HUES48 (cell line): ENCODE measurements at regions not wholly inside any gene's neighbourhood (a gene's known extent, or its start where the extent isn't known, plus 50 kb on each side); places are given as distances from the start of the nearest gene placed in this dataset.
"Not testable (repeated sequence)": the region's sequence is repeated elsewhere in the genome, so short reads cannot be mapped to it uniquely, and the experiment has no call there.

Experiments used
- H3K27ac ChIP-seq: one replicate; pipeline ENCODE4 v1.7.0; 2013; ENCODE audit warnings: low read depth, low read length, inconsistent platforms
- H3K27me3 ChIP-seq: 2 replicates; pipeline ENCODE4 v1.6.1; 2013; ENCODE audit warnings: mild to moderate bottlenecking, low read length; ENCODE audit not compliant: control insufficient read depth, insufficient read depth
- H3K36me3 ChIP-seq: 2 replicates; pipeline ENCODE4 v1.6.1; 2013; ENCODE audit warnings: low read length; ENCODE audit not compliant: control insufficient read depth, insufficient read depth
- H3K4me1 ChIP-seq: 2 replicates; pipeline ENCODE4 v1.6.1; 2013; ENCODE audit warnings: mild to moderate bottlenecking, low read length; ENCODE audit not compliant: control insufficient read depth, insufficient read depth
- H3K4me3 ChIP-seq: 2 replicates; pipeline ENCODE4 v1.5.1; 2013; ENCODE audit warnings: mild to moderate bottlenecking, low read depth, low read length
- H3K9ac ChIP-seq: 2 replicates; pipeline ENCODE4 v1.6.1; 2013; ENCODE audit warnings: mild to moderate bottlenecking, low read depth, low read length, moderate library complexity
- H3K9me3 ChIP-seq: 2 replicates; pipeline ENCODE4 v1.6.1; 2013; ENCODE audit warnings: low read length; ENCODE audit not compliant: control insufficient read depth, insufficient read depth

- H3K36me3 ChIP-seq, H3K27ac ChIP-seq, H3K4me3 ChIP-seq, H3K9ac ChIP-seq, H3K27me3 ChIP-seq, H3K9me3 ChIP-seq, H3K4me1 ChIP-seq: not testable (repeated sequence)
Measured at GRCh38 chr3:144023543-144023942, 51.9 kb downstream of the DIPK2A start.

DNA sequence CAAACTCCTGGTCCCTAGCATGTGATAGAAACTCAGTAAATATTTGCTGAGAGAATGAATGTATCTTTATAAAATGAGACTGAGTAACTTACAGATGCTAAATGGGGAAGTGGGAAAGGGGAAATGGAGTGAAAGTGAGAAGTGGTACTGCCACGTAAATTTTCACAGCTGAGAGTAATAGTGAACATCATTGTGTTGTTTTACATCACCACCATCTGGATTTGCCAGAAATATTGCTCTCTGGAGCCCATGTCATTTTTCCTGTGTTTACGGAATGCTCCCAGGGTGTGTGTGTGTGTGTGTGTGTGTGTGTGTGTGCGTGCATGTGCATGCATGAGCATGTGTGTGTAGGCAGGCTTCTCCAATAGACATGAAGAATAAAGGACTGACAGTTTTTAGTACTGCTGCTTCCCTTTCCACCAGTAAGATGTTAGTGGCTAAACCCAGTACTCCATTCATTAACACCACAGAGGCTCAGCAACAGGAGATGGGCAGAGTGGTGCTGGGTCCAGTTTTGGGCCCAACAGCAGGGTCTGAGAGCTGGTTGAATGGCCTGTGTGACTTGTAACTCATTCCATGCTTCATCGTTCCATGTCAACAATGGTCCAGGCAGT, 57.3 kb downstream of the DIPK2A start:
- H3K4me1 ChIP-seq, result peaks cover 11% of the 10 kb centered on the region; the same call in 1 of the 2 replicates
- no peaks in the 10 kb centered on the region for H3K36me3 ChIP-seq
- H3K4me3 ChIP-seq, result no peak overlapping the region
- H3K9me3 ChIP-seq, result no peaks in the 10 kb centered on the region
- no peak overlapping the region for H3K27ac ChIP-seq
- H3K27me3 ChIP-seq, result no peaks in the 10 kb centered on the region
- H3K9ac ChIP-seq, result no peak overlapping the region

DNA sequence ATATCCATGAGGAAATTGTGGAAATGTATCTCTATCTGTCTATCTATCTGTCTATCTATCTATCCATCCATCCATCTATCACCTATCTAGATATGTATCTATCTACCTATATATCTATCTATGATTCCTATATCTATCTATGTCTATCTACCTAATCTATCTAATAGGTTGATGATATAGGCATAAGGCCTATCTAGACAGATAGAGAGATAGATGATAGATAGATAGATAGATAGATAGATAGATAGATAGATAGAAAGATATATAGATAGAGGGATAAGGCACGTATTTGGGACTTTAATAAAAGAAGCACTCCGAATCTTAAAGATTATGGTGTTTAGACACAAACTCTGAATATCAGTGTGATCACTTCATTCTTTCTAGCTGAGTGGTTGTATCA, 58.1 kb downstream of the DIPK2A start:
- Histone ChIP-seq H3K9ac (no peak overlapping the region), H3K4me3 (no peak overlapping the region), H3K36me3 (no peaks in the 10 kb centered on the region), H3K27ac (no peak overlapping the region), H3K9me3 (no peaks in the 10 kb centered on the region), H3K4me1 (peaks cover 11% of the 10 kb centered on the region; the same call in 1 of the 2 replicates), H3K27me3 (no peaks in the 10 kb centered on the region)

- H3K9ac ChIP-seq, result no peak overlapping the region
- H3K9me3 ChIP-seq, result no peaks in the 10 kb centered on the region
- H3K4me3 ChIP-seq, result no peak overlapping the region
- H3K4me1 ChIP-seq, result peaks cover 11% of the 10 kb centered on the region; the same call in 1 of the 2 replicates
- no peaks in the 10 kb centered on the region for H3K27me3 ChIP-seq
- H3K36me3 ChIP-seq, result no peaks in the 10 kb centered on the region
- no peak overlapping the region for H3K27ac ChIP-seq
Measured at GRCh38 chr3:144031938-144032337, 60.3 kb downstream of the DIPK2A start.

- no peak overlapping the region for H3K4me3 ChIP-seq
- no peaks in the 10 kb centered on the region for H3K27me3 ChIP-seq
- no peak overlapping the region for H3K9ac ChIP-seq
- H3K4me1 ChIP-seq, result peaks cover 11% of the 10 kb centered on the region; the same call in 1 of the 2 replicates
- no peak overlapping the region for H3K27ac ChIP-seq
- H3K9me3 ChIP-seq, result no peaks in the 10 kb centered on the region
- H3K36me3 ChIP-seq, result no peaks in the 10 kb centered on the region
Measured at GRCh38 chr3:144032531-144033239, 61.1 kb downstream of the DIPK2A start.

- Histone ChIP-seq H3K9me3 (no peaks in the 10 kb centered on the region), H3K9ac (no peak overlapping the region), H3K4me3 (no peak overlapping the region), H3K36me3 (no peaks in the 10 kb centered on the region), H3K27me3 (no peaks in the 10 kb centered on the region), H3K4me1 (peaks cover 11% of the 10 kb centered on the region; the same call in 1 of the 2 replicates), H3K27ac (no peak overlapping the region)
Measured at GRCh38 chr3:144033240-144033589, 61.6 kb downstream of the DIPK2A start.

DNA sequence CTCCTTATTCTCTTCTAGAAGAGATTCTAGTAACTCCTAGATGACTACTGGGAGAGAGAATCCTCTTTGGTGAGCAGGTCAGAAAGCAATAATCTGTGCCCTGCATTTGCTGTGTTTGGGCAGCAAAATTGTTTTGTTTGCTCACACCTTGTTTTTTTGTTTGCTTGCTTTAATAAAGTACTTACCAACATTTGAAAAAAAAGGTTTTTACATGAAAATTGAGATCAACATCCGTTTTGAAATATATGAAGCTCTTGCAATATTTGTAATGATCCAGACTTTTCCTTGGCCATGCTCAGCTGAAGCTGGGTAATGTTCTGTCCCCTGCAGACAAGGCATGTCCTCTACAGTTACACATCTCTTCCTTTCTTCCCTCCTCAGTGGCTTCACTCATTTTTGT, 62.2 kb downstream of the DIPK2A start:
- H3K27ac ChIP-seq, result no peak overlapping the region
- no peaks in the 10 kb centered on the region for H3K9me3 ChIP-seq
- H3K9ac ChIP-seq, result no peak overlapping the region; the same call in 1 of the 2 replicates
- H3K27me3 ChIP-seq, result no peaks in the 10 kb centered on the region
- H3K4me1 ChIP-seq, result peaks cover 11% of the 10 kb centered on the region; the same call in 1 of the 2 replicates
- no peak overlapping the region for H3K4me3 ChIP-seq
- no peaks in the 10 kb centered on the region for H3K36me3 ChIP-seq

DNA sequence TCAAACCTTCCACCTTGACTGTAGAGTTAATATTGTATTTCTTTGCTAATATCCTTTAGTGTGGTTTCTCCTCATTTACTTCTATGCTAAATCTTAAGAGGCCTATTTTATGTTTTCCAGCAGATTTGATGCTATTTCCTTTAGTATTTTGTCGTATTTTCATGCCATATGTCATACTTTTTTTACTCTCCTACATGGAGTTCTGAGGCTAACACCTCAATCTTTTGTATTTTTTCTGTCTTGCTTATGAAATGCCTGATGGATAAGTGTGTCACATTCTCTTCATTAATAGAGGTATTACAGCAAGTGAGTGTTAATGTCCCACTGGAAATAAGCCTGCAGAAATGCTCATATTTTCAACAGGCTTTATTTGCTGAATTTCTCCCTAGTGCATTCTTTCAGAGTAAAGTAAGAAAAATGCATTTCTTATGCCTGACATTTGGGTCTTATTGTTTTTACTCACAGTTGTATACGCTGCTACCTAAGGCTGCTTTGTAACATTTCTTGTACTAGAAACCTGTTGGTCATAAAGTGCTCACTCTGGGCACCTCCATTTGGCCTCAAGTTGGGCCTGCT, 63.2 kb downstream of the DIPK2A start:
- Histone ChIP-seq H3K36me3 (no peaks in the 10 kb centered on the region), H3K27me3 (no peaks in the 10 kb centered on the region), H3K9me3 (no peaks in the 10 kb centered on the region), H3K4me3 (no peak overlapping the region), H3K9ac (no peak overlapping the region), H3K27ac (no peak overlapping the region), H3K4me1 (peaks cover 11% of the 10 kb centered on the region; the same call in 1 of the 2 replicates)

DNA sequence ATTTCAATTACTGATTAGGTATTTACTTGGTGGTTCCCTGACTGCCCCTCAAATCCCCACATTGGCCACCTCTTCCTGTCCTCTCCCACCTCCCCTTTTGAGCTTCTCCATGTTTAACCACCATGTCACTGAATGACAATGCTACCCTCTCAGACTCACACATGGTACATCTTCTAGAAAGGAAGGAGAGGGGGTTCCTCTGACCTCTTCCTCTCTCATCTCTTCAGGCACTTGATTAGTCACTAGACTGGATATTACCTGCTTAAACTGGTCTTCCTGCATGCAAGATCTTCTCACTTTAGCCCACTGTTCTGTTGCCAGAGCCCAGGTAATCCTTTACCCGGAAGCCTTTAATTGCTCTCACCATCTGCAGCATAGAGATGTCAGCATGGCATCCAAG, 64.9 kb downstream of the DIPK2A start:
- Histone ChIP-seq H3K27me3 (no peaks in the 10 kb centered on the region), H3K36me3 (no peaks in the 10 kb centered on the region), H3K9me3 (no peaks in the 10 kb centered on the region), H3K4me3 (no peak overlapping the region), H3K9ac (no peak overlapping the region), H3K27ac (no peak overlapping the region), H3K4me1 (peaks cover 5% of the 10 kb centered on the region; the same call in 1 of the 2 replicates)

- H3K27me3 ChIP-seq, result no peaks in the 10 kb centered on the region
Measured at GRCh38 chr3:144039661-144040060, 68.0 kb downstream of the DIPK2A start.

DNA sequence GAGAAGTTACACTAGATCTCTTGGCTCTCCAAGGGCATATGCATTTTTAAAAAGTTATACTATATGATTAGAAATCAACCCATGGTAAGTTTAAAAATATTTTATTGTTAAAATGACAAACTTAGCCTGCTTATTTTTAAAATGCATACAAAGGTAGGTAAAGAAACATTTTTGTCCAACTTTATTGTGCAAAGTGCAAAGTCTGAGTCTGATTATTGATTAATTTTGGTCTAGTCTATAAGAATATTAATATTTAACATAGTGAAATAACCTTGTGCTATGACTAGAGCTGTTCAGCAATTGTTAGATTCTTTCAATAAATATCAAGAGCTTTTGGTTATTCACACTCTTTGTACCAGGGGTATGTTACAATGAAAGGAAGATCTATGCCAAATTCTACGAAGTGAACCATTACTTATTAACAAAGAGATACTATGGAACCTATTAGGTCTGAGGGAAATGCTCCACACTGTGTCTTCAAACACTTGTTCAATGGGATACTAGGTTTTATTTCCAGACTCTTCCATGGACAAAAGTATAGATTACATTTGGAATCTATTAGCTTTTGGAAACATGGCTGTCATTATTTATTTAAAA, 70.4 kb downstream of the DIPK2A start:
- no peaks in the 10 kb centered on the region for H3K27me3 ChIP-seq
- H3K9ac ChIP-seq, result no peak overlapping the region
- no peaks in the 10 kb centered on the region for H3K9me3 ChIP-seq
- H3K4me3 ChIP-seq, result no peak overlapping the region
- H3K27ac ChIP-seq, result no peak overlapping the region
- no peaks in the 10 kb centered on the region for H3K4me1 ChIP-seq
- no peaks in the 10 kb centered on the region for H3K36me3 ChIP-seq

More at GRCh38 chr3:144039661-144040060, 68.0 kb downstream of the DIPK2A start:
- no peaks in the 10 kb centered on the region for H3K4me1 ChIP-seq
- no peaks in the 10 kb centered on the region for H3K9me3 ChIP-seq
- no peak overlapping the region for H3K4me3 ChIP-seq
- H3K27ac ChIP-seq, result no peak overlapping the region
- no peaks in the 10 kb centered on the region for H3K36me3 ChIP-seq
- no peak overlapping the region for H3K9ac ChIP-seq
